ENCODE measurements at regions not wholly inside any gene's neighbourhood (a gene's known extent, or its start where the extent isn't known, plus 50 kb on each side); places are given as distances from the start of the nearest gene placed in this dataset.

DNA sequence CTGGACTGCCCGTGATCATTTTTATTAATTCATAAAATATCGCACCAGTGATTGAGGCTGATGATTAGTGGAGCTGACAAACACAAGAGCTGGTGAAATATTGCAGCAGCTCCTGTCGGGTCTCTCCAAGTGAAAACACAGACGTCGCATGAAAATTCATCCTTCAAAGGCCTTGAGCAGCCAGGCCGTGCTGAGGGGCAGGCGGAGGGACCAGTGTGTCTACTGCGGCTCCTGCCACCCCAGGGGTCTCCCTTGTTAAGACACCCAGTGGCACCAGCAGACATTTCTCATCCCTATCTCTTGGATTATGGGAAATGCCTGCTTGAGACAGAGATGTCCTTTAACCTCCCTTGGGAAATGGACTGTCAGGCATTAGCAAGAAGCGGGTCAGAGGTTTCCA lies 289.4 kb upstream of the TLE3 start:
- SMC1A ChIA-PET (ENCODE audit: uncharacterized antibody, unreplicated experiment), result no interaction called here
- H3K4me2 ChIP-seq (ENCODE audit: control insufficient read depth, insufficient read depth), result no peak overlapping the region
- DNase-seq (ENCODE audit: low read depth, low spot score) (no peak), ATAC-seq (no peak), FAIRE-seq (no peak)
- no peaks in the 10 kb centered on the region for H4K20me1 ChIP-seq (ENCODE audit: control insufficient read depth, insufficient read depth)
- no peak overlapping the region for H3K27ac ChIP-seq (ENCODE audit: control insufficient read depth, insufficient read depth)
- CTCF ChIA-PET, result no interaction called here
- WGBS (ENCODE audit: insufficient coverage, insufficient replicate concordance, low lambda C conversion rate, missing lambda C conversion rate), result 83% methylated on average over 8 of the region's 9 CpGs
- POLR2A ChIA-PET, result no interaction called here
- no peaks in the 10 kb centered on the region for H3K4me1 ChIP-seq (ENCODE audit: control insufficient read depth, insufficient read depth, low read length)
- BruUV-seq (replicated peaks), result no TSS peak
- H3K9ac ChIP-seq (ENCODE audit: control insufficient read depth, insufficient read depth, low read length), result no peak overlapping the region
- H3K36me3 ChIP-seq (ENCODE audit: control insufficient read depth in 2 of 2, insufficient read depth in 2 of 2, low read length in 1 of 2), result no peaks in the 10 kb centered on the region
- no peaks in the 10 kb centered on the region; a peak in 1 of 4 replicates for H3K27me3 ChIP-seq (replicated peaks in 1 of 2; ENCODE audit: control insufficient read depth in 2 of 2, insufficient read depth in 2 of 2, low read length in 1 of 2)
- no peaks in the 10 kb centered on the region; the same call in 2 of the 3 replicates for H3K9me3 ChIP-seq (replicated peaks; ENCODE audit: control insufficient read depth, insufficient read depth, low read length)
- H2AFZ ChIP-seq (ENCODE audit: control insufficient read depth, low read depth, low read length), result no peak overlapping the region
- intact Hi-C loops (cut with micrococcal nuclease; ENCODE audit: unreplicated experiment) (no loop called here), in situ Hi-C loops (cut with MboI) (no loop called here)
- RAD21 ChIA-PET (ENCODE audit: unreplicated experiment), result no interaction called here
- no peaks in the 10 kb centered on the region for H3K79me2 ChIP-seq (ENCODE audit: control insufficient read depth, insufficient read depth, low read length)
- no peak overlapping the region for H3K4me3 ChIP-seq
- no peak for TF ChIP-seq BHLHE40 (IDR thresholded peaks at IDR 0.05; ENCODE audit: borderline replicate concordance in 1 of 2, low read depth in 2 of 2, low read length in 1 of 2)
- no peak for TF ChIP-seq EP300 (IDR thresholded peaks at IDR 0.05; ENCODE audit: borderline replicate concordance in 1 of 2, control insufficient read depth in 1 of 2, low read depth in 2 of 2, low read length in 2 of 2)
- no peak for TF ChIP-seq ZNF274 (IDR thresholded peaks at IDR 0.05; ENCODE audit: insufficient read depth, insufficient read length)
- TF ChIP-seq EED (IDR thresholded peaks at IDR 0.05; ENCODE audit: low read depth), result no peak
- TF ChIP-seq FOXK2 (IDR thresholded peaks at IDR 0.05), result no peak
- TF ChIP-seq, protein P1, sequence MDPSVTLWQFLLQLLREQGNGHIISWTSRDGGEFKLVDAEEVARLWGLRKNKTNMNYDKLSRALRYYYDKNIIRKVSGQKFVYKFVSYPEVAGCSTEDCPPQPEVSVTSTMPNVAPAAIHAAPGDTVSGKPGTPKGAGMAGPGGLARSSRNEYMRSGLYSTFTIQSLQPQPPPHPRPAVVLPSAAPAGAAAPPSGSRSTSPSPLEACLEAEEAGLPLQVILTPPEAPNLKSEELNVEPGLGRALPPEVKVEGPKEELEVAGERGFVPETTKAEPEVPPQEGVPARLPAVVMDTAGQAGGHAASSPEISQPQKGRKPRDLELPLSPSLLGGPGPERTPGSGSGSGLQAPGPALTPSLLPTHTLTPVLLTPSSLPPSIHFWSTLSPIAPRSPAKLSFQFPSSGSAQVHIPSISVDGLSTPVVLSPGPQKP (IDR thresholded peaks at IDR 0.05; ENCODE audit: low read depth, low read length), result no peak
- TF ChIP-seq ESRRA (IDR thresholded peaks at IDR 0.05; ENCODE audit: low read length), result no peak
- TF ChIP-seq RB1 (IDR thresholded peaks at IDR 0.05; ENCODE audit: borderline replicate concordance), result no peak
- no peak for TF ChIP-seq CREB1 (IDR thresholded peaks at IDR 0.05; ENCODE audit: low read depth)
- TF ChIP-seq YBX1 (IDR thresholded peaks at IDR 0.05), result no peak
- TF ChIP-seq, protein P2, sequence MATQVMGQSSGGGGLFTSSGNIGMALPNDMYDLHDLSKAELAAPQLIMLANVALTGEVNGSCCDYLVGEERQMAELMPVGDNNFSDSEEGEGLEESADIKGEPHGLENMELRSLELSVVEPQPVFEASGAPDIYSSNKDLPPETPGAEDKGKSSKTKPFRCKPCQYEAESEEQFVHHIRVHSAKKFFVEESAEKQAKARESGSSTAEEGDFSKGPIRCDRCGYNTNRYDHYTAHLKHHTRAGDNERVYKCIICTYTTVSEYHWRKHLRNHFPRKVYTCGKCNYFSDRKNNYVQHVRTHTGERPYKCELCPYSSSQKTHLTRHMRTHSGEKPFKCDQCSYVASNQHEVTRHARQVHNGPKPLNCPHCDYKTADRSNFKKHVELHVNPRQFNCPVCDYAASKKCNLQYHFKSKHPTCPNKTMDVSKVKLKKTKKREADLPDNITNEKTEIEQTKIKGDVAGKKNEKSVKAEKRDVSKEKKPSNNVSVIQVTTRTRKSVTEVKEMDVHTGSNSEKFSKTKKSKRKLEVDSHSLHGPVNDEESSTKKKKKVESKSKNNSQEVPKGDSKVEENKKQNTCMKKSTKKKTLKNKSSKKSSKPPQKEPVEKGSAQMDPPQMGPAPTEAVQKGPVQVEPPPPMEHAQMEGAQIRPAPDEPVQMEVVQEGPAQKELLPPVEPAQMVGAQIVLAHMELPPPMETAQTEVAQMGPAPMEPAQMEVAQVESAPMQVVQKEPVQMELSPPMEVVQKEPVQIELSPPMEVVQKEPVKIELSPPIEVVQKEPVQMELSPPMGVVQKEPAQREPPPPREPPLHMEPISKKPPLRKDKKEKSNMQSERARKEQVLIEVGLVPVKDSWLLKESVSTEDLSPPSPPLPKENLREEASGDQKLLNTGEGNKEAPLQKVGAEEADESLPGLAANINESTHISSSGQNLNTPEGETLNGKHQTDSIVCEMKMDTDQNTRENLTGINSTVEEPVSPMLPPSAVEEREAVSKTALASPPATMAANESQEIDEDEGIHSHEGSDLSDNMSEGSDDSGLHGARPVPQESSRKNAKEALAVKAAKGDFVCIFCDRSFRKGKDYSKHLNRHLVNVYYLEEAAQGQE (IDR thresholded peaks at IDR 0.05; ENCODE audit: low read depth, low read length), result no peak
- TF ChIP-seq MEF2A (IDR thresholded peaks at IDR 0.05; ENCODE audit: insufficient read depth, low read depth, low read length), result no peak
- no peak for TF ChIP-seq CHD2 (IDR thresholded peaks at IDR 0.05; ENCODE audit: borderline replicate concordance, low read depth, low read length)
- TF ChIP-seq, protein P3, sequence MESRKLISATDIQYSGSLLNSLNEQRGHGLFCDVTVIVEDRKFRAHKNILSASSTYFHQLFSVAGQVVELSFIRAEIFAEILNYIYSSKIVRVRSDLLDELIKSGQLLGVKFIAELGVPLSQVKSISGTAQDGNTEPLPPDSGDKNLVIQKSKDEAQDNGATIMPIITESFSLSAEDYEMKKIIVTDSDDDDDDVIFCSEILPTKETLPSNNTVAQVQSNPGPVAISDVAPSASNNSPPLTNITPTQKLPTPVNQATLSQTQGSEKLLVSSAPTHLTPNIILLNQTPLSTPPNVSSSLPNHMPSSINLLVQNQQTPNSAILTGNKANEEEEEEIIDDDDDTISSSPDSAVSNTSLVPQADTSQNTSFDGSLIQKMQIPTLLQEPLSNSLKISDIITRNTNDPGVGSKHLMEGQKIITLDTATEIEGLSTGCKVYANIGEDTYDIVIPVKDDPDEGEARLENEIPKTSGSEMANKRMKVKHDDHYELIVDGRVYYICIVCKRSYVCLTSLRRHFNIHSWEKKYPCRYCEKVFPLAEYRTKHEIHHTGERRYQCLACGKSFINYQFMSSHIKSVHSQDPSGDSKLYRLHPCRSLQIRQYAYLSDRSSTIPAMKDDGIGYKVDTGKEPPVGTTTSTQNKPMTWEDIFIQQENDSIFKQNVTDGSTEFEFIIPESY (IDR thresholded peaks at IDR 0.05), result no peak
- TF ChIP-seq CEBPB (IDR thresholded peaks at IDR 0.05; ENCODE audit: borderline replicate concordance in 1 of 2, low read depth in 2 of 2, low read length in 2 of 2), result no peak
- no peak for TF ChIP-seq POLR2AphosphoS5 (IDR thresholded peaks at IDR 0.05; ENCODE audit: low read length)
- TF ChIP-seq, protein P4, sequence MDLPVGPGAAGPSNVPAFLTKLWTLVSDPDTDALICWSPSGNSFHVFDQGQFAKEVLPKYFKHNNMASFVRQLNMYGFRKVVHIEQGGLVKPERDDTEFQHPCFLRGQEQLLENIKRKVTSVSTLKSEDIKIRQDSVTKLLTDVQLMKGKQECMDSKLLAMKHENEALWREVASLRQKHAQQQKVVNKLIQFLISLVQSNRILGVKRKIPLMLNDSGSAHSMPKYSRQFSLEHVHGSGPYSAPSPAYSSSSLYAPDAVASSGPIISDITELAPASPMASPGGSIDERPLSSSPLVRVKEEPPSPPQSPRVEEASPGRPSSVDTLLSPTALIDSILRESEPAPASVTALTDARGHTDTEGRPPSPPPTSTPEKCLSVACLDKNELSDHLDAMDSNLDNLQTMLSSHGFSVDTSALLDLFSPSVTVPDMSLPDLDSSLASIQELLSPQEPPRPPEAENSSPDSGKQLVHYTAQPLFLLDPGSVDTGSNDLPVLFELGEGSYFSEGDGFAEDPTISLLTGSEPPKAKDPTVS (IDR thresholded peaks at IDR 0.05; ENCODE audit: low read depth, low read length), result no peak
